Lower lobe of right lung (tissue), 2 donors: ENCODE measurements at regions not wholly inside any gene's neighbourhood (a gene's known extent, or its start where the extent isn't known, plus 50 kb on each side); places are given as distances from the start of the nearest gene placed in this dataset.

Source experiments
- ATAC-seq, 2 donors: fragments of 200-7000 bp; cut with Tn5 transposase; one replicate each; pipeline ENCODE4 v1.9.1; 2020 to 2022; ENCODE audit warnings: mild to moderate bottlenecking in 2 of 2, moderate library complexity in 2 of 2
- DNase-seq: peaks from one replicate; pipeline ENCODE4 v3.0.0-alpha.2; 2020
- H3K27ac ChIP-seq: fragments of 200-600 bp; one replicate; pipeline ENCODE4 v1.8.0; 2022
- H3K27me3 ChIP-seq: fragments of 200-600 bp; one replicate; pipeline ENCODE4 v1.8.0; 2022; ENCODE audit warnings: low read depth
- H3K36me3 ChIP-seq: fragments of 200-600 bp; one replicate; pipeline ENCODE4 v1.8.0; 2022; ENCODE audit warnings: mild to moderate bottlenecking
- H3K4me1 ChIP-seq: fragments of 200-600 bp; one replicate; pipeline ENCODE4 v1.8.0; 2022
- H3K4me3 ChIP-seq: fragments of 200-600 bp; one replicate; pipeline ENCODE4 v1.8.0; 2022; ENCODE audit warnings: mild to moderate bottlenecking
- H3K9me3 ChIP-seq: fragments of 200-600 bp; one replicate; pipeline ENCODE4 v1.8.0; 2022
- CTCF ChIP-seq: fragments of 200-600 bp; IDR thresholded peaks from one replicate; pipeline ENCODE4 v1.8.0; 2022; ENCODE audit warnings: antibody characterized with exemption, mild to moderate bottlenecking
- intact Hi-C: fragments of 100-400 bp; cut with DNase I; formaldehyde crosslinking; loops from one replicate; pipeline ENCODE4 v1.11.0; 2022
- donor health status: DM: no; HTN: yes; CAD: no; lungs with severe emphysema.

- Histone ChIP-seq H3K27ac (no peak overlapping the region), H3K4me3 (no peak overlapping the region), H3K4me1 (no peaks in the 10 kb centered on the region), H3K36me3 (no peaks in the 10 kb centered on the region), H3K9me3 (no peaks in the 10 kb centered on the region), H3K27me3 (no peaks in the 10 kb centered on the region)
- TF ChIP-seq CTCF, result no peak
- DNase-seq (no peak), ATAC-seq (no peak)
- intact Hi-C loops, result no loop called here
Observed at GRCh38 chrX:40462795-40463194, 118.0 kb upstream of the ATP6AP2 start.

GRCh38 chrX:40460926-40461325 lies 119.8 kb upstream of the ATP6AP2 start:
- H3K27me3 ChIP-seq, result no peaks in the 10 kb centered on the region
- intact Hi-C loops, result no loop called here
- DNase-seq, result no peak
- ATAC-seq, result no peak
- no peak for TF ChIP-seq CTCF
- H3K9me3 ChIP-seq, result no peaks in the 10 kb centered on the region
- no peak overlapping the region for H3K27ac ChIP-seq
- H3K4me1 ChIP-seq, result no peaks in the 10 kb centered on the region
- no peaks in the 10 kb centered on the region for H3K36me3 ChIP-seq
- no peak overlapping the region for H3K4me3 ChIP-seq

- no peaks in the 10 kb centered on the region for H3K4me1 ChIP-seq
- H3K9me3 ChIP-seq, result no peaks in the 10 kb centered on the region
- no peak for ATAC-seq
- no peak overlapping the region for H3K27ac ChIP-seq
- no peaks in the 10 kb centered on the region for H3K36me3 ChIP-seq
- TF ChIP-seq CTCF, result no peak
- intact Hi-C loops, result no loop called here
- no peak for DNase-seq
- H3K27me3 ChIP-seq, result no peaks in the 10 kb centered on the region
- H3K4me3 ChIP-seq, result no peak overlapping the region
Observed at GRCh38 chrX:40459571-40460158, 121.1 kb upstream of the ATP6AP2 start.

GRCh38 chrX:40457406-40457805 lies 123.4 kb upstream of the ATP6AP2 start:
- no peaks in the 10 kb centered on the region for H3K9me3 ChIP-seq
- H3K4me1 ChIP-seq, result no peaks in the 10 kb centered on the region
- H3K36me3 ChIP-seq, result no peaks in the 10 kb centered on the region
- intact Hi-C loops, result no loop called here
- no peak for TF ChIP-seq CTCF
- ATAC-seq (no peak), DNase-seq (no peak)
- no peak overlapping the region for H3K4me3 ChIP-seq
- H3K27me3 ChIP-seq, result no peaks in the 10 kb centered on the region
- no peak overlapping the region for H3K27ac ChIP-seq

- no peaks in the 10 kb centered on the region for H3K36me3 ChIP-seq
- H3K27me3 ChIP-seq, result no peaks in the 10 kb centered on the region
- no peaks in the 10 kb centered on the region for H3K4me1 ChIP-seq
- ATAC-seq, result no peak
- H3K27ac ChIP-seq, result no peak overlapping the region
- DNase-seq, result no peak
- intact Hi-C loops, result no loop called here
- H3K9me3 ChIP-seq, result no peaks in the 10 kb centered on the region
- H3K4me3 ChIP-seq, result no peak overlapping the region
- TF ChIP-seq CTCF, result no peak
Observed at GRCh38 chrX:40452031-40452430, 128.7 kb upstream of the ATP6AP2 start.
